Uterus (tissue), 2 donors: ENCODE measurements at regions not wholly inside any gene's neighbourhood (a gene's known extent, or its start where the extent isn't known, plus 50 kb on each side); places are given as distances from the start of the nearest gene placed in this dataset.

Experiments
- POLR2A ChIP-seq, 2 donors: fragments of 450-650 bp; IDR thresholded peaks; one replicate each; pipeline ENCODE4 v1.6.1; 2016; ENCODE audit warnings: antibody characterized with exemption in 2 of 2, mild to moderate bottlenecking in 1 of 2, moderate library complexity in 1 of 2
- TF ChIP-seq, protein P1 (sequence below), 4 experiments: fragments of 200-600 bp in 2 of 4; fragments of 450-650 bp in 2 of 4; sonication (generic) in 2 of 4; IDR thresholded peaks; one replicate each; pipeline ENCODE4 v1.5.1; 2016 to 2019; ENCODE audit warnings: antibody characterized with exemption in 4 of 4, mild to moderate bottlenecking in 2 of 4, moderate library complexity in 1 of 4

DNA sequence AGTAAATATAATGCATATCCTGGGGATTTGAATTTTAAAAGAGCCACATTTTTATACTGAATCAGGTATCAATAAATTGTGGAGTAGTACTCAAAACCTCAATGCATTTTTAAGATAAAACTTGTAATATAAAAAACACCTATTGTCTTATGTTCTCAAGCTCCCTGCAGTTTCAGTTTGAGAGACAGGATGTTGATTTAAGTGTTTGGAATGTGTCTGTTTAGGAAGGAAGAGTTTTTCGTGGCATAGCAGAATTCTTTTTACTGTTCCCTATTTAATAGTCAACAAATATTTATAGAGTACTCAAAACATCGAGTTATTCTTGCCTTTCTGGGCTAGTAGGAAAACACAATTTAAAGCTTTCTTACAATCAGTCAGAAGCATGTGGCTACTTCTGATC, 146.1 kb upstream of the BCHE start:
- TF ChIP-seq, protein P1, sequence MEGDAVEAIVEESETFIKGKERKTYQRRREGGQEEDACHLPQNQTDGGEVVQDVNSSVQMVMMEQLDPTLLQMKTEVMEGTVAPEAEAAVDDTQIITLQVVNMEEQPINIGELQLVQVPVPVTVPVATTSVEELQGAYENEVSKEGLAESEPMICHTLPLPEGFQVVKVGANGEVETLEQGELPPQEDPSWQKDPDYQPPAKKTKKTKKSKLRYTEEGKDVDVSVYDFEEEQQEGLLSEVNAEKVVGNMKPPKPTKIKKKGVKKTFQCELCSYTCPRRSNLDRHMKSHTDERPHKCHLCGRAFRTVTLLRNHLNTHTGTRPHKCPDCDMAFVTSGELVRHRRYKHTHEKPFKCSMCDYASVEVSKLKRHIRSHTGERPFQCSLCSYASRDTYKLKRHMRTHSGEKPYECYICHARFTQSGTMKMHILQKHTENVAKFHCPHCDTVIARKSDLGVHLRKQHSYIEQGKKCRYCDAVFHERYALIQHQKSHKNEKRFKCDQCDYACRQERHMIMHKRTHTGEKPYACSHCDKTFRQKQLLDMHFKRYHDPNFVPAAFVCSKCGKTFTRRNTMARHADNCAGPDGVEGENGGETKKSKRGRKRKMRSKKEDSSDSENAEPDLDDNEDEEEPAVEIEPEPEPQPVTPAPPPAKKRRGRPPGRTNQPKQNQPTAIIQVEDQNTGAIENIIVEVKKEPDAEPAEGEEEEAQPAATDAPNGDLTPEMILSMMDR (IDR thresholded peaks at IDR 0.05) = no peak
- TF ChIP-seq POLR2A (IDR thresholded peaks at IDR 0.05) = no peak
